Kidney (tissue), 13 donors: ENCODE measurements at regions not wholly inside any gene's neighbourhood (a gene's known extent, or its start where the extent isn't known, plus 50 kb on each side); places are given as distances from the start of the nearest gene placed in this dataset.

Experiments
- DNase-seq, 5 donors: peaks; one replicate each; pipeline ENCODE4 v3.0.0-alpha.2; 2013 to 2020
- FAIRE-seq: peaks from 2 replicates; lab custom pipeline; 2012; peaks lifted over from hg19 to GRCh38; lab: Jason Lieb, UNC
- H3K27ac ChIP-seq, 2 donors: one replicate each; pipeline ENCODE4 v1.7.0; 2013; ENCODE audit warnings: low read depth in 2 of 2, low read length in 2 of 2, inconsistent platforms in 1 of 2
- H3K27me3 ChIP-seq: one replicate; pipeline ENCODE4 v1.7.1; 2013; ENCODE audit warnings: low read length, inconsistent platforms; ENCODE audit not compliant: control insufficient read depth, insufficient read depth
- H3K36me3 ChIP-seq, 3 donors: one replicate each; pipeline versions ENCODE4 v1.7.0 to v1.7.1; 2013; ENCODE audit warnings: low read length in 3 of 3, control low read depth in 1 of 3, inconsistent platforms in 1 of 3; ENCODE audit not compliant: insufficient read depth in 3 of 3, control insufficient read depth in 2 of 3
- H3K4me1 ChIP-seq, 3 donors: one replicate each; pipeline versions ENCODE4 v1.7.0 to v1.7.1; 2013; ENCODE audit warnings: low read length in 3 of 3, inconsistent platforms in 1 of 3, low read depth in 1 of 3; ENCODE audit not compliant: control insufficient read depth in 2 of 3, insufficient read depth in 2 of 3
- H3K4me3 ChIP-seq, 3 donors: one replicate each; pipeline versions ENCODE4 v1.7.0 to v1.8.1; 2013; ENCODE audit warnings: low read length in 3 of 3, control low read depth in 1 of 3, inconsistent platforms in 1 of 3
- H3K9ac ChIP-seq, 3 donors: one replicate each; pipeline versions ENCODE4 v1.7.0 to v1.7.1; 2013; ENCODE audit warnings: low read length in 3 of 3, control low read depth in 1 of 3, inconsistent platforms in 1 of 3
- H3K9me3 ChIP-seq, 3 donors: one replicate each; pipeline versions ENCODE4 v1.7.0 to v1.7.1; 2013; ENCODE audit warnings: low read length in 3 of 3, control low read depth in 1 of 3, inconsistent platforms in 1 of 3; ENCODE audit not compliant: control insufficient read depth in 2 of 3, insufficient read depth in 1 of 3
- CTCF ChIP-seq: IDR thresholded peaks from 3 replicates; pipeline ENCODE4 v1.5.1; 2012; ENCODE audit warnings: mild to moderate bottlenecking, moderate library complexity, borderline replicate concordance; ENCODE audit not compliant: insufficient read depth; ENCODE audit errors: extremely low read depth
- intact Hi-C: fragments of 100-400 bp; cut with DNase I; formaldehyde crosslinking; loops from one replicate; pipeline ENCODE4 v1.11.1; 2022
- donor health status: control.
- donor health status: control.
- donor health status: control.
- donor health status: control.
- donor health status: control.
- donor health status: DM: yes; HTN: yes; CAD: no.
- donor health status: Normal renal cell carcinoma (clear cell type).

- DNase-seq (no peak), FAIRE-seq (no peak)
- no peak for TF ChIP-seq CTCF
- Histone ChIP-seq H3K27me3 (no peaks in the 10 kb centered on the region), H3K36me3 (no peaks in the 10 kb centered on the region), H3K9me3 (no peaks in the 10 kb centered on the region), H3K9ac (no peak overlapping the region), H3K4me3 (no peak overlapping the region), H3K27ac (no peak overlapping the region), H3K4me1 (no peaks in the 10 kb centered on the region)
- intact Hi-C loops = no loop called here
These were observed 219.9 kb upstream of the GRIA4 start for GRCh38 chr11:105389952-105390351.

- H3K4me3 ChIP-seq = no peak overlapping the region
- H3K9me3 ChIP-seq = no peaks in the 10 kb centered on the region
- DNase-seq = no peak
- no peak overlapping the region for H3K9ac ChIP-seq
- H3K27me3 ChIP-seq = no peaks in the 10 kb centered on the region
- intact Hi-C loops = no loop called here
- TF ChIP-seq CTCF = no peak
- FAIRE-seq = peak; percentile 79
- H3K36me3 ChIP-seq = no peaks in the 10 kb centered on the region
- H3K27ac ChIP-seq = no peak overlapping the region
- H3K4me1 ChIP-seq = no peaks in the 10 kb centered on the region
These were observed 221.9 kb upstream of the GRIA4 start for GRCh38 chr11:105388006-105388405.

- no peak overlapping the region for H3K4me3 ChIP-seq
- FAIRE-seq (no peak), DNase-seq (no peak)
- intact Hi-C loops = no loop called here
- no peak for TF ChIP-seq CTCF
- H3K4me1 ChIP-seq = no peaks in the 10 kb centered on the region
- no peak overlapping the region for H3K9ac ChIP-seq
- no peaks in the 10 kb centered on the region for H3K36me3 ChIP-seq
- no peaks in the 10 kb centered on the region for H3K27me3 ChIP-seq
- no peaks in the 10 kb centered on the region for H3K9me3 ChIP-seq
- H3K27ac ChIP-seq = no peak overlapping the region
These were observed 227.9 kb upstream of the GRIA4 start for GRCh38 chr11:105381941-105382340.

GRCh38 chr11:105377870-105378269 lies 232.0 kb upstream of the GRIA4 start:
- H3K9ac ChIP-seq = no peak overlapping the region
- H3K27me3 ChIP-seq = no peaks in the 10 kb centered on the region
- H3K9me3 ChIP-seq = no peaks in the 10 kb centered on the region
- no peak overlapping the region for H3K27ac ChIP-seq
- no peaks in the 10 kb centered on the region for H3K36me3 ChIP-seq
- intact Hi-C loops = no loop called here
- peak in 1 of 5 donors; percentile 5 for DNase-seq
- TF ChIP-seq CTCF = no peak
- no peaks in the 10 kb centered on the region for H3K4me1 ChIP-seq
- no peak for FAIRE-seq
- no peak overlapping the region for H3K4me3 ChIP-seq
